ENCODE measurements at regions not wholly inside any gene's neighbourhood (a gene's known extent, or its start where the extent isn't known, plus 50 kb on each side); places are given as distances from the start of the nearest gene placed in this dataset.
"Not testable (repeated sequence)": the region's sequence is repeated elsewhere in the genome, so short reads cannot be mapped to it uniquely, and the experiment has no call there.

- Mint-ChIP-seq H3K9me3 (ENCODE audit: unreplicated experiment) (peaks cover 3% of the 10 kb centered on the region), H3K36me3 (ENCODE audit: unreplicated experiment) (no peaks in the 10 kb centered on the region), H3K27me3 (ENCODE audit: unreplicated experiment) (no peaks in the 10 kb centered on the region), H3K4me1 (ENCODE audit: low read depth, unreplicated experiment) (peaks cover 4% of the 10 kb centered on the region), H3K27ac (ENCODE audit: unreplicated experiment) (no peak overlapping the region), H3K4me3 (ENCODE audit: unreplicated experiment) (no peak overlapping the region)
- peak; percentile 68 for DNase-seq
- no peak for TF ChIP-seq CTCF (IDR thresholded peaks at IDR 0.05; ENCODE audit: partially characterized antibody, unreplicated experiment)
Measured at GRCh38 chr9:32128546-32128945, 255.9 kb upstream of the ACO1 start.

DNA sequence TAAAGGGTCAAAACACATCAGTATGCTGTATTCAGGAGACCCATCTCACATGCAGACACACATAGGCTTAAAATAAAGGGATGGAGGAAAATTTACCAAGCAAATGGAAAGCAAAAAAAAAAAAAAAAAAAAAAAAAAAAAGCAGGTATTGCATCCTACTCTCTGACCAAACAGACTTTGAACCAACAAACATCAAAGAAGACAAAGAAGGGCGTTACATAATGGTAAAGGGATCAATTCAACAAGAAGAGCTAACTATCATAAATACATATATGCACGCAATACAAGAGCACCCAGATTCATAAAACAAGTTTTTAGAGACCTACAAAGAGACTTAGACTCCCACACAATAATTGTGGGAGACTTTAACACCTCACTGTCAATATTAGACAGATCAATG lies 253.7 kb upstream of the ACO1 start:
- H3K4me3 Mint-ChIP-seq (ENCODE audit: unreplicated experiment); DNase-seq; H3K9me3 Mint-ChIP-seq (ENCODE audit: unreplicated experiment); H3K27me3 Mint-ChIP-seq (ENCODE audit: unreplicated experiment); H3K27ac Mint-ChIP-seq (ENCODE audit: unreplicated experiment); H3K36me3 Mint-ChIP-seq (ENCODE audit: unreplicated experiment); H3K4me1 Mint-ChIP-seq (ENCODE audit: low read depth, unreplicated experiment): not testable (repeated sequence)

DNA sequence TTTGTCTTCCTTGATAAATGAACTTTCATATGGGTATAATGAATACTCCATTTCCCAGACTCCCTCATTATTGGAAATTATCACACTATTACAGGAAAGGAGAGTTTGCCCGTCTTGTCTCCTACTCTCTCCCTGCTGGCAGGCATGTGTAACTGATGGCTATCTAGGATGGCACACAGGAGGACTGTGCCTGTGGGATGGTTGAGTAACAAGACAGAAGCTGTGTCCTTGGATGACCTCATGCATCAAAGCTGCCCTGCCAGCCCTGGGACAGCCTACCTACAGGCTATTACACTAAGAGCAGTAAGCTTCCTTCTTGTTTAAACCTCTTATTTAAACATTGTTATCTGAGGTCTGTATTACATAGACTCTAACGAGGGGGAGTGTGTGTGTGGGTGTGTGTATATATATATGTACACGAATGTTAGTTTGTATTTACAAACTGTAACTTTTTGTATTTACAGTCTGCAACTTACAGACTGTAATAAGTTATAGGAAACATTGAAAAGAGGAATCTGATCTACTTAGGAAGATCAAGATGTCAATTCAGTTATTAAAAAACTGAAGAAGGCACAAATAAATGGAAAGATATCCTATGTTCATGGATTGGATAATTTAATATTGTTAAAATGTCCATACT lies 247.6 kb upstream of the ACO1 start:
- Mint-ChIP-seq H3K27ac (ENCODE audit: unreplicated experiment) (no peak overlapping the region), H3K4me1 (ENCODE audit: low read depth, unreplicated experiment) (no peaks in the 10 kb centered on the region), H3K9me3 (ENCODE audit: unreplicated experiment) (peaks cover 2% of the 10 kb centered on the region), H3K36me3 (ENCODE audit: unreplicated experiment) (no peaks in the 10 kb centered on the region), H3K4me3 (ENCODE audit: unreplicated experiment) (no peak overlapping the region), H3K27me3 (ENCODE audit: unreplicated experiment) (no peaks in the 10 kb centered on the region)
- peak; percentile 21 for TF ChIP-seq CTCF (IDR thresholded peaks at IDR 0.05; ENCODE audit: partially characterized antibody, unreplicated experiment)
- DNase-seq = no peak

DNA sequence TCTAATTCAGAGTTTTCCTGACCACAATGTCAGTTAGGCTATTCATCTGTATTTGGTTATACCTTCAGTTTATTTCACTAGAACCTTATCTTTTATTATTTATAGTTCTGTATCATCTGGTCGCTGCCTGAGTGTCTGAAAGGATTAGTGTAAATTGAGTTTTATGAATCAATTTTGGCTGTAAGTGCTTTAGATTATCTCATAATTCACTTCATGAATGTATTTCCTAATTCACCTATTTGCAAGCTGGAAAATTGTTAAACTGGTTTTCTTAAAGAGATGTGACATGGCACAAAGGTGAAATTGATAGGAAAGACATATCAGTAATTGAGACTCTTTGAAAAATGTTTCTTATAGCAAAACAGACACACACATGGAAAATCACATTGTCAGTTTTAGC lies 242.4 kb upstream of the ACO1 start:
- DNase-seq = no peak
- H3K27ac Mint-ChIP-seq (ENCODE audit: unreplicated experiment) = no peak overlapping the region
- TF ChIP-seq CTCF (IDR thresholded peaks at IDR 0.05; ENCODE audit: partially characterized antibody, unreplicated experiment) = no peak
- no peaks in the 10 kb centered on the region for H3K36me3 Mint-ChIP-seq (ENCODE audit: unreplicated experiment)
- no peaks in the 10 kb centered on the region for H3K9me3 Mint-ChIP-seq (ENCODE audit: unreplicated experiment)
- no peak overlapping the region for H3K4me3 Mint-ChIP-seq (ENCODE audit: unreplicated experiment)
- H3K4me1 Mint-ChIP-seq (ENCODE audit: low read depth, unreplicated experiment) = no peaks in the 10 kb centered on the region
- H3K27me3 Mint-ChIP-seq (ENCODE audit: unreplicated experiment) = no peaks in the 10 kb centered on the region

- peak; percentile 22 for DNase-seq
- H3K4me3 Mint-ChIP-seq (ENCODE audit: unreplicated experiment); H3K27me3 Mint-ChIP-seq (ENCODE audit: unreplicated experiment); H3K4me1 Mint-ChIP-seq (ENCODE audit: low read depth, unreplicated experiment); H3K27ac Mint-ChIP-seq (ENCODE audit: unreplicated experiment); H3K36me3 Mint-ChIP-seq (ENCODE audit: unreplicated experiment); H3K9me3 Mint-ChIP-seq (ENCODE audit: unreplicated experiment): not testable (repeated sequence)
- TF ChIP-seq CTCF (IDR thresholded peaks at IDR 0.05; ENCODE audit: partially characterized antibody, unreplicated experiment) = peak; percentile 17
Measured at GRCh38 chr9:32148553-32148952, 235.9 kb upstream of the ACO1 start.
